ENCODE measurements at regions not wholly inside any gene's neighbourhood (a gene's known extent, or its start where the extent isn't known, plus 50 kb on each side); places are given as distances from the start of the nearest gene placed in this dataset.

- no peak for TF ChIP-seq ZNF274 (IDR thresholded peaks at IDR 0.05; ENCODE audit: low read length)
- no peak for TF ChIP-seq ZNF274 (tag by site-specific recombination; IDR thresholded peaks at IDR 0.05; ENCODE audit: borderline replicate concordance)
- TF ChIP-seq ZNF426 (tag by site-specific recombination; IDR thresholded peaks at IDR 0.05) = no peak
- no peak for TF ChIP-seq ZNF677 (tag by site-specific recombination; IDR thresholded peaks at IDR 0.05)
- no peak for TF ChIP-seq REST (tag by site-specific recombination; IDR thresholded peaks at IDR 0.05)
- TF ChIP-seq KLF17 (tag by site-specific recombination; IDR thresholded peaks at IDR 0.05) = no peak
Observed at GRCh38 chr2:136215449-136215848, 97.5 kb upstream of the CXCR4 start.
